NCI-H2029 treated with DMSO at 0.1 percent for 48 hours (cell line): ENCODE measurements at regions not wholly inside any gene's neighbourhood (a gene's known extent, or its start where the extent isn't known, plus 50 kb on each side); places are given as distances from the start of the nearest gene placed in this dataset.

Experiments
- DNase-seq: peaks from one replicate; lab custom pipeline; 2025; lab: John Stamatoyannopoulos, UW

DNA sequence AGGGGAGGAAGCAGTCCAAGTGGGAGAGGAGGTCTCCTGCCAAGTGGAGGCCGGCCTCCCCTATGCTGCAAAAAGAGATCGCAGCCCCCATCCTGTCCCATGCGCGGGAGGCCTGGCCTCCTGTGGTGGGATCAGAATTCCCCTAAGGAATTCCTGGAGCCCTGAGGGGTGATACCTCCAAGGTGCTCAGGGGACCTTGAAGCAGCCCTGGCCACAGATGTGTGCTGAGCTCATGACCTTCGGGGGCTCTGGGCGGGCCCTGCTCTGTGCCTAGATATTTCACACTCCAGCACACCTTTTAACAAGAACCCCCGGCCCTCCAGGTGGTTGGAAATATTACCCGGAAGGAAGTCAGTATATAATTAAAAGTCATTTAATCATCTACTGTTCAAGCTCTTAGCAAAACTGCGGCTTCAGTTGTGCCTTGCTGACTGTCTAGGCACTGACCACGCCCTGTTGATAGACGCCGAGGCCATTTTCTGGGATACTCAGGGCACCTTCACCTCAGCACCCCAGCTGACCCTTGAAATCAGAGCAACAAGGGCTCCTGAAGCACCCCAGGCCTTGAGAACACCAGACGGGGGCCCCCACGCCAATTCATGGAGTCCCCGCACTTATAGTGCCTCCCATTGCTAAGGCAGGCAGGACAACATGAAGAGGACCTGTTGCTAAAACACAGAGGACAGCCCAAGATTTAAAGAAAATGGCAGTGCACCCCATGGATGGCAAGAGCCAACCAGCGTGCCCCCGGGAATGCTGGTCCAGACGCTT lies 119.1 kb downstream of the NDUFA10 start:
- DNase-seq = no peak

DNA sequence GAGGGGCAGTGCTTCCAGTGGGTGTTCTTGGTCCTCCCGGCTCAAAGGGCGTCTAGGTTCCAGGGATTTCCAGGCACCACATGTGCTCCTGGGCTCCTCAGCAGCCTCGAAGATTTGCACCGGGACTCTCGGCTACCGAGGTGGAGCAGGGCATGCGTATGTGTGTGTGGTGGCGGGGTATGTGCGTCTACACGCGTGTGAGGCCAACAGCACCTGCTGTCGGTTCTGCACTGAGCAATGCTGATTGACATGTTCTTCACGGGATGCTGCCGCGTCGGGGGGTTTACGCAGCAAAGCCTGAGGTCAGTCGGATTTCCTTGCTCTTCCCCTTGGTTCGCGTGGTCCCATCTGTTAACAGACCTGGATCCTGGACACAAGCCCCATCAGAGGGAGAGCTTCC lies 119.8 kb downstream of the NDUFA10 start:
- DNase-seq = no peak

DNA sequence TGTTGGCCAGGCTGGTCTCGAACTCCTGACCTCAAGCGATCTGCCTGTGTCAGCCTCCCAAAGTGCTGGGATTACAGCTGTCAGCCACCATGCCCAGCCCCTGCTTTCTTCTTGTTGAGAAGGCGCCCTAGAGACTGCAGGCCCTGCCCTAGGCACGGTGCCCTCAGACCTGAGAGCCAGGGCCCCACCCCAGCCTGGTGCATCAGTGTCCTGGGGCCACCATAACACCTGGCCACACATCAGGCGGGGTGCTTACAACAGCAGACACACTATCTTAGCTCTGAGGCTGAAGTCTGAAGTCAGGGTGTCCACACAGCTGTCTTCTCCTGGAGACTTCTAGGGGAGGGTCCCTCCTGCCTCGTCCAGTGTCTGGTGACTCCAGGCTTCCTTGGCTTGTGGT lies 120.6 kb downstream of the NDUFA10 start:
- DNase-seq = no peak

DNA sequence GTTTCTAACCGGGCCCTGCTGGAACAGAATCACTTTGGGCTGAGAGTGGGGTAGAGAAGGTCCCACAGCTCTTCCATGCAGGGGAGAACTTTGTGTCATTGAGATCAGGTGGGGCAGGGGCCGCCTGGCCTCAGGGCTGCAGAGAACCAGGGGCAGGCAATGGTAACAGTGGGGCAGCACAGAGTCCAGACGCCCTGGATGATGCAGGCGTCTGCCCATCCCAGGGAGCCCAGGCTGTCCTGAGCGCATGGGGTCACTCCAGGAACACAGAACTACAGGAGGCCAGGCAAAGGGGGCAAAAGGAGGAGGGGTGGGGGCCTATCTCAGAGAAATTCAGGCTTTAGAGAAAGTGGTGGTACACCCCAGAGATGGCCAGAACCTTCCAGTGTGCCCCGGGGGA lies 121.3 kb downstream of the NDUFA10 start:
- DNase-seq = no peak

DNA sequence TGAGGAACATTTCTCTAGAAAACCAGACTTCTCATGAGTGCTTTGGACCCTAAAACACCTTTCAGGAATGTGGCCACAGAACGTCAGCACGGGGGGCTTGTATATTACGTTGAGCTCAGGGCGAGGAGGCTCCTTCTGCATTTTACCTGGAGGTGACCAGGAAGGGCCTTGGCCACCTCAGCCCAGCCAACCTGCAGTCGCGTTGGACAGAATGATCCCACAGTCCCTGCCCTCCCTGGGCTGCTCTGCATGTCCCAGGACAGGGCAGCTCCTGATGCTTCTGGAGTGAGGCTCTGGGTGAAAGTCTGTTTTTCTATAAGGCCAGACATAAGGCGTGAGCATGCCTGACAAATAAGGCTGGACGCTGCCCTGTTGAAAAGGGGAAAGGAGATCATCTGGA lies 121.9 kb downstream of the NDUFA10 start:
- DNase-seq = no peak

DNA sequence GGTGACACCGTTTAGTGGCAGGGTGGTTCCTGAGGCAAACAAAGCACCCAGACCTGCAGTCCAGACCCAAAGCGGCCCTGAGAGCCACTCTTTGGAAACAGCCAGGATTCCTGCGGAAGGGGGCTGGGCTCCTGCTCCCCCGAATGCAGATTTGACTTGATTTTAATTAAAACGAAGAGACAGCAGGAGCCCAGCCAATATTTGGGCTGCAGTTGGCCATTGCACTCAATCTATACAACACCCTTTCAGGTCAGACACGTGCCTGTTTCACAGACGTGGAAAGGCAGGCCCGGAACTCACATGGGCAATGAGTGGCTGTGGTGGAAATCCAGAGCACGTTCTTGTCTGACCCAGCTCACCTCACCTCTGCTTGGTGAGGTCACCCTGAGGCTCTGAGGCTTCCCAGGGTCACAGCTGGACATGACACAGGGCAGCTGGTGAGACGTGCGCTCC lies 122.4 kb downstream of the NDUFA10 start:
- DNase-seq = no peak

DNA sequence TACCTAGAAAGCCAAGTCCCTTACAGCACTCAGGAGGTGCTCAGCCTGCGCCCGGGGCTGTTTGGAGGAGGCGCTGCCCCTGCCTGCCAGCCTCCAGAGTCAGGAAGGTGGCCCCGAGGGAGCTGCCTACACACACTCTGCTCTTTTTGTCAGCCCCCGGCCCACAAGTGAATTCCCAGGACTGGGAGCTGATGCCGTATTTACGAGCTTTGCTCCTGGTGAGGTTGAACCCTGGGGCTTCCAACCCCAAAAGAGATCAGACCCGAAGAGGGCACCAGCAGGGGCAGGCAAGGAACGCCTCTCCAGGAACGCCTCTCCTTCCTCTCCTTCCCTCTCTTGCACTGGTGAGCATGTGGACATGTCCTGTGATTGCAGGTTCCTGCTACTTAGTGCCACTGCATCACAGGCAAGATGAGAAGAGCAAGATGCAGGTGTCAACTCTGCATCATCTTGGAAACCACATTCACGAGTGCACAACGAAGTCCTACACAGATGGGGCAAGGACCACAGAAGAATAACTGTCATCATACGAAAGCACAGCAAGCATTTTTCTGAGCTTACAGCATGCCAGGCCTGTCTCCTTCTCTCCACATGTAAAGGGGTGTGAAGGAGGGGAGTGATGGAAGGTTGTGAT lies 126.7 kb downstream of the NDUFA10 start:
- no peak for DNase-seq

DNA sequence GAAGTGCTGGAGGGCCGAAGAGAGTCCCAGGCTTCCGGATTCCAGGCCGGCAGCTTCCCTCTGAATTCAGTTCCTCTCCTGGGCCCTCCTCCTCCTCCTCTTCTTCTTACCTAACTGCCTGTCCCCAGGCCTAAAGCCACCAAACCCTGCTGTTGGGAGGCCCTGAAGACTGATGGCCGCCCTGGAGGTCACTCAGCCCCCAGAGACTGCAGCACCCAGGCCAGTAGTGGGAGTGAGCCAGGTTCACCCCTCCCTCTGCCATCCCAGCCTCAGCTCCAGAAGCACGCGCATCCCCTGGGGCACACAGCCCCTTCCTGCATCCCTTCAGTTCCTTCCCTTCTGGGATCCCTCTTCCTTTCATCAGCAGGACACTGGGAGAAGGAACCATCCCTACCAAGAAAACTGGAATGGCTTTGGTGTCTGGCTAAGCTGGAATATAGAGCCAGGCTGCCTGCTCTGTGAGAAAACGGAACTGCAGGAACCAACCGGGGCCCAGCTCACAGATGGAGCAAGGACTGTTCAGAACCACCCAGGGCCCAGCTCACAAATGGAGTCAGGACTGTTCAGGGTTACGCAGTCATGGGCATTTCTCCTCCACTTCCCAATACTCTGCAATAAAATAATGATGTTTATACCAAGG lies 127.4 kb downstream of the NDUFA10 start:
- DNase-seq = no peak

DNA sequence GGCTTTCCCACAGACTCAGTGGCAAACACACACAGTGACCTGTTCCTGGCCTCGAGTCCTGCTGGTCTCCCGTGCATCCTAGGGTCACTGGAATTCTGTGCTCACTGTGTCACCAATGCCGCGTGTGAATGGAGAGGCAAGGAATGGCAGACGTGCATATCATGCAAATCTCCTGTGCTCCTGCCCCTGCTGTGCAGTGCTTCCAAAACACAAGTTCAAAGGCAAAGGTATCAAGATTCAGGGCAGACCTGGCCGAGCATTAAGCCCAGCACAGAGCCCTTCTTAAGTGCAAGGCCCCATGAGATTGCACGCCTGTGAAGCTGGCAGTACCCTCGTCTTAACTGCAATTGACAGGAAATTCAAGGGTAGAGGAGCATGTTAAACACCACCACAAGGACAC lies 129.1 kb downstream of the NDUFA10 start:
- DNase-seq = no peak

DNA sequence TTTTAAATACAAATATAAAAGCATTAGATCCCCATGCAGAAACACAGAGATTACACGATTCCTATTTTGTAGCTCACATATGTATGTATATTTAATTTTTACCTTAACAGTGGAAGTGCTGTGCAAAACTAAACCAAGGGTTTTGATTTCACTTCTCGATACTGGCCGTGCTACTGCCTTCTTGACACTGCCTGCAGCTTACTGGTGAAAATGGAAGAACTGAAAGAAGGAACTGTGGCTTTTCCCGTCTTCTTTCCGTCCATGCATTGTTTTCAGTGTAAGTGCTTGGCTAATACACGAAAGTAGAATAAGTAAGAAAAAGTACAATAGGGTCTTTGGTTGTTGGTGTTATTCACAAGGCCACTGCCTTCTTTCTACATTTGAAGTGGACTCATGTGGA lies 129.5 kb downstream of the NDUFA10 start:
- DNase-seq = no peak

DNA sequence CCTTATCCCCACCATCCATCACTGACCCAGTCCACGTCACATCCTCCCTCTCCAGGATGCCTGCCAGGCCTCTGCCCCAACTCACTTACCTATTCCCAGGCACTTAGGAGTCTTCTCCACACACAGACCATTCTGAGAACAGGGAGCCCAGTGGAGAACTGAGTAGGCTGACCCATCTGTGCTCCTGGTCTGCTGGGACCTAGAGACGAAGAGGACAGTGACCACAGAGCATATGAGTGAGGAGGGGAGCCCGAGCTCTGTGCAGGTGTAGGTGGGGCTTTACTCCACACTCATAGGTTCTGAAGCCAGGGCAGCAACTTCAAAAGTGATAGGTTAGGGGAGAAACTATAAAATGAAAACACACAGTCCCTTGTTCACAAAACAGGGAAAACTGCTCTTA lies 130.0 kb downstream of the NDUFA10 start:
- DNase-seq = no peak

DNA sequence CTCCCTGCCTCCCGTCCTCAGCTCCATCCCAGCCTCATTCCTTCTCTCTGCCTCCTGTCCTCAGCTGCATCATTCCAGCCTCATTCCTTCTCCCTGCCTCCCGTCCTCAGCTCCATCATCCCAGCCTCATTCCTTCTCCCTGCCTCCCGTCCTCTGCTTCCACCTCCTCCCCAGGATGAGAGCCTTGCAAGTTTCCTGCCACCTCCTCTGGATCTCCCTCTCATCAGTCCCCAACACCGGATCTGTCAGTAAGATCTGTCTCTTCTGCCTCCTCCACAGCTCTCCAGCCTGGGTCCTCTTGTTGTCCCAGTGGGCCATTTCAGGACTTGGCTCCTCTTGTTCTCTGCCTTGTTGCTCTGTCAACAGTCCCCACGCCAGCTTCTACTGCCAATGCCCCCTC lies 130.9 kb downstream of the NDUFA10 start:
- DNase-seq = no peak

DNA sequence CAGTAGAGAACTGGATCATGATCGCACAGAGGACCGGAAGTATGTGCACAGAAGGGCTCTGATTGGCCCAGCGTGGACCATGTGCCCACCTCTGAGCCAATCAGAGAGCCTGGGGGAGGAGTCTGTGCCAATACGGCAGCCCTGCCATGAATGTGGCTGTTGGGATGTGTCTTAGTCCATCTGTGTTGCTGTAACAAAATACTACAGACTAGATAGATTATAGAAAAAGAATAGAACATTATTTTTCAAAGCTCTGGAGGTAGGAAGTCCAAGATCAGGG lies 132.0 kb downstream of the NDUFA10 start:
- no peak for DNase-seq

DNA sequence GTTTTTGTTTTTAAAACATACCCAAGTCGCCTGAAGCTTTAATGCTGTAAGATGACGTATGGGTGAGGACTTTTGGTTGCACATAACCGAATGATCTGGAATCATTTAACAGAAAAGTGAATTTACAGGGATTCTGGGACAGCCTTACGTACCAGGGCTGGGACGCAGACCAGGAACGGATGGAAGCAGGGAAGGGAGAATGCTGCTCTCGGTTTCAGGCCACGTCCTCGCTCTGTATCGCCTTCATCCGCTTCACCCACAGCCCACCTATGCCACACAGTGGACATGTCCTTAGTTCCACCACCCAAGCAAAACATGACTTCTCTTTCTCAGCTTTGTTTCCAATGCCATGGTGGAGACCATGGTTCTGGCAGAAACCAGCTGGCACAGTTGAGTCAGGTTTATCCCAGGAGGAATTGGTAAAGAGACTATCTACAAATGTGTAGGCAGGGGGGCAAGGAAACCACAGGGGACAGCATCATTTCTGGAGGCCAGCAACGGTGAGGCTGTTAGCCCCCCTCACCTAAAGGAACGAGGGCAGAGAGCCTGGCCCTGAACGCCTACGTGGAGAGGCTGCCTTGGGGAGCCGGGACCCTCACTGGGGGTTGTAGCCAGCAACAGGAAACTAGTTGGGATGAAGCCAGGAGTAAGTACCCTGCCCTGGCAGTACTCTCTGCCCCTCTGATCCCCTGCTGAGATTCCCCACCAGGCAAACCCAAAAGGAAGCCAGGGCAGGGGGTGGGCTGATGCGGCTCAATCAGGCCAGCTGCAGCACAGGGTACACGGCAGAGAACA lies 132.5 kb downstream of the NDUFA10 start:
- DNase-seq = no peak

DNA sequence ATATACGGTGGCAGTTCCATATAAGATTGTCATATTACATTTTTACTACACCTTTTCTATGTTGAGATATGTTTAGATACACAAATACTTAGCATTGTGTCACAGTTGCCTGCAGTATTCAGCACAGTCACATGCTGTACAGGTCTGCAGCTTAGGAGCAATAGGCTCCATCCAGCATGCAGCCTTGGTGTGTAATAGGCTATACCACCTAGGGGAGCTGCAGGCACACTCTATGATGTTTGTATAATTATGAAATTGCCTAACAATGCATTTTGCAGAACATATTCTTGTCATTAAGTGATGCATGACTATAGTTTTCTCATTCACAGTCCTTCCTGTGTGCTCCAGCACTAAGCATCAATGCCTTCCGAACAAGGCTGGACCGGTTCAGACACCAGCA lies 133.4 kb downstream of the NDUFA10 start:
- no peak for DNase-seq

DNA sequence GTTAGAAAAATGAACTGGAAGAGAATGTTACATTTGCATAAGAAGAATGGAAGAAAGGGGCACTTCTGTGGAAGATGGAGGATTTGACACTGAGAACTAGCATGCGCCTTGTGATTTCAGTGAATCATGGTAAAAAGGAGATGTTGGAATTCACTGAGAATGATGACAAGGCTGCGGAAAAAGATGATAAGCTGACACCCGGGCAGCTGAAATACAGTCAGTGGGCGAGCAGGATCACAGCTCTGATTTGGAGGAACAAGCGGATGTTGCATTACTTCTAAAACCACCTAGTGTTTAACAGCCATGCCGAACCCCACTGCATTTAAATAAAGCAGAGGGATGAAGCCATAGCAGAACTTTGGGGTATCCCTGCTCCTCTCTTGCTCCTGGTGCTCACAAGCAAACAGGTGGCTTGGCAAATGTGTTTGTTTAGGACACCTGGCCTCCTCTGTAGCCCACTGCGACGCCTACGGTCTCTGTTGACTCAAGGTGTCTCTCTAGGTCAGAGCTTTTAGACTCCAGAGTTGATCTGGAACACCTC lies 134.9 kb downstream of the NDUFA10 start:
- no peak for DNase-seq

DNA sequence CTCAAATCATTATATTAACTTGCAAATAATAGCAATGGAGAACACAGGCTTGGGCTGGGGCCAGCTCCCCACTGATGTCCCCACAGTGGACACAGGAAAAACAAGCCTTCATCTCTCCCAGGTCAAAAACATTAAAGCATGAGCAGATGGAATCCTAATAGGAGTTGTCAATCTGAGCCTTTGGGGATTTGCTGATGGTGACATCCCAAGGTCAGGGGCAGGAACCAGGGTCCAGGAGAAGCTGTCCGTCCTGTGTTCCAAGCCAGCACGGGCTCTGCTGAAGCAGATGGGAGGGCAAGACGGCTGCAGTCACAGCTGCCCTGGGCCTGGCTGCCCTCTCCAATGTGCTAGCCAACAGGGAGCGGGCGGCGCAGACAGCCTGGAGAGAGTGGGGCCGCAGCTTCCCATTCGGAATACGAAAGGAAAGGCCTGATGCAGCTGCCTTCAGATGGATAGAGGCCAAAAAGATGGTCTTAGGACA lies 135.5 kb downstream of the NDUFA10 start:
- no peak for DNase-seq

DNA sequence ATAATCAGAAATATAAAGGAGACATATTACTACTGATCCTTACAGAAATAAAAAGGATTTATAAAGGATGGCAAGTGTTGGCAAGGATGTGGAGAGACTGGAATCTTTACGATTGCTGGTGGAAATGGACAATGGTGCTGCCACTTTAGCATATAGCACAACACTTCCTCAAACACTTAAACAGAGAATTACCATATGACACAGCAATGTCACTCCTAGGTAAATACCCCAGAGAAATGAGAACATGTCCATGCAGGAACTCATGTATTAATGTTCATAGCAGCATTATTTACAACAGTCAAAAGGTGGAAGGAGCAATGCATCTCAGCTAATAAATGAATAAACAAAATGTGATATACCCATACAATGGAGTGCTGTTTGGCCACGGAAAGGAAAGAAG lies 137.5 kb downstream of the NDUFA10 start:
- DNase-seq = no peak

DNA sequence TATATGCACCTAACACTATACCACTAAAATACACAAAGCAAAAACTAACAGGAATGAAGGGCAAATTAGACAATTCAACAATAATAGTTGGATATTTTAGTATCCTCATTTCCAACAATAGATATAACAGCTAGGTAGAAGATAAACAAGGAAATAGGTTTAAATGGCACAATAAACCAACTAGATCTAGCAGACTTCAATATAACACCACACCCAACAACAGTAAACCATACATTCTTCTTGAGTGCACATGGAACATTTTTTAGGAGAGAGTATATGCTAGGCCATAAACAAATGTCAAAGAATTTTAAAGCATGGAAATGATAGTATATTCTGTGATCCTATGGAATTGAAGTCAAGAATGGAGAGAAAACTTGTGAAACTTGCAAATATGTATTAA lies 138.4 kb downstream of the NDUFA10 start:
- DNase-seq = no peak

DNA sequence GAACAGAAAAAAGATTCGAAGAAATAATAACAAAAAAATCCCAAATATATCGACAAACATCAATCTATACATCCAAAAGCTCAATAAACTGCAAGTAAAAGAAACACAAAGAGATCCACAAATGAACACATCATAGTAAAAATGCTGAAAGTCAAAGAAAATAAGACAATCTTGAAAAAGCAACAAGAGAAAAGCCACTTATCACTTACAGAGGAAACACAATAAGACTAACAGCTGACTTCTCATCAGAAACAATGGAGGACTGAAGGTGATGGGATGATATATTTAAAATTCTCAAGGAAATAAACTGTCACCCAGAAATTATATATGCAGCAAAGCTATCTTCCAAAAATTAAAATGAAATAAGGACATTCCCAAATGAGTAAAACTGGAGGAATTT lies 140.3 kb downstream of the NDUFA10 start:
- DNase-seq = no peak

DNA sequence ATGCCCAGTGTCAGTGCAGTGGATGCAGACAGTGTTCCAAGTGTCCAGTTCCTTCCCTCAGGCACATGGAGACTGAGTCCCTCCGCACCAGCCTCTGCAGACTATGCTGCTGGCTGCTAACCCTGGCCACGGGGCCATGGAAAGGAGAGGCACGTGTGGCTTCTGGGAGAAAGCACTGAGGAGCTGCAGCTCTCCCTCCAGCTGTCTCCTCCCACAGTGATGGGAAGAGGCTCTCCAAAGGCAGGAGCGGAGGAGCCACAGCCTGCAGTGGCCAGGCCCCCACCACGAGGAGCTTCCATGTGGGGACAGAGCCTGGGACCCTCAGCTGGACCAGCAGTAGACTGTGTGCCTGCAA lies 141.1 kb downstream of the NDUFA10 start:
- no peak for DNase-seq

DNA sequence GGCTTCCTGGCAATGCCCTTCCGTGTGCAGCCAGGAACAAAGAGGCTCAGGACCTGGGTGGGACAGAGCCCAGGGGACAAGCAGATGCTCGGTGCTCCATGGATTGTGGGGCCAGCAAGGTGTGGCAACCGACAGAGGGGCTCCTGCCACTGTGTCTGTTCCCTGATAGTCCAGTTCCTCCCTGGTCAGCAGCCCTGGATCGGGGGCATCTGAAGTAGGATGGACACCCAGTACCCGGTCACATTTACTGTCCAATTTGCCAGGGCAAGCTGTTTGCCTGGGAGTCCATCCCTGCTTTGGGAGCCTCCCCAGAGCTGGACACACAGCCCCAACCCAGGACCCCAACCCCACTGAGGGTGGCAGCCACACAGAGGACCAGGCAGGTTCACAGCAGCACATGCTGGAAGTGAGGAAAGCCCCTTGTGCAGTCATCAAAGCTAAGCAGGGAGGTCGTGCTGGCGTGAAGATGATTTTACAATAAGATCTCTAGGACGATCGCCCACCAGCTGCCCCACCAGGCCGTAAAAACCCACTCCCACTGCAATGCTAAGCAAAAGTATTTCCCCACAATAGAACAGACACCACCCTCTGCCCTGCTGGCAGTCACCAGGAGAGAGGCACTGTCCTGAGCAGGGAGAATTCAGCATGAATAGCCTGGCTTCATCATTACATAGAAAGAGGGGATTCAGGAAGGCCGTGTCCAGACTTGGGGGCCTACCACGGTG lies 141.7 kb downstream of the NDUFA10 start:
- no peak for DNase-seq
